AG08396 (cell line): ENCODE measurements at regions not wholly inside any gene's neighbourhood (a gene's known extent, or its start where the extent isn't known, plus 50 kb on each side); places are given as distances from the start of the nearest gene placed in this dataset.

ENCODE experiments used
- DNase-seq: peaks from one replicate; pipeline ENCODE4 v3.0.0; 2012; ENCODE audit warnings: low spot score, mixed read lengths

- DNase-seq = no peak
Measured at GRCh38 chr13:50071379-50071778, 56.1 kb downstream of the KCNRG start.

GRCh38 chr13:50072676-50073075, 57.4 kb downstream of the KCNRG start:
- no peak for DNase-seq

- no peak for DNase-seq
Measured at GRCh38 chr13:50073340-50073739, 58.1 kb downstream of the KCNRG start.

DNA sequence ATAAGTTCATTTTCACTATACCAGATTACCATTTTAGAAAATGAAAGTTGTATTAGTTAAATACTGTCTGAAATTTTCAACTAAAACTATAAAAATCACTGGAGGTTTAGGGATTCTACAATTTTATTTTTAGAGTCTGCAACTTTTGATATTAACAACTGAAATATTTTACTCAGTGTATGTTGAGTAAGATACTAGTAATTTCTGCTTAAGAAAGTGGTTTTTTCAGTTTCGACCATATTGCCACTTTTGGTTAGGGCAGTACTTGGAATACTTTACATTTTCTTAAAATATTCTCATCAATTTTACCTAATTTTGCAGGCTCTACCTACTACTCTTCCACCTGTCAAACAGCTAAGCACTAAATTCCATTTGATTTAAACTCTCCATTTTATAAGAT, 59.6 kb downstream of the KCNRG start:
- no peak for DNase-seq

- DNase-seq = no peak
Measured at GRCh38 chr13:50075619-50076097, 60.4 kb downstream of the KCNRG start.

DNA sequence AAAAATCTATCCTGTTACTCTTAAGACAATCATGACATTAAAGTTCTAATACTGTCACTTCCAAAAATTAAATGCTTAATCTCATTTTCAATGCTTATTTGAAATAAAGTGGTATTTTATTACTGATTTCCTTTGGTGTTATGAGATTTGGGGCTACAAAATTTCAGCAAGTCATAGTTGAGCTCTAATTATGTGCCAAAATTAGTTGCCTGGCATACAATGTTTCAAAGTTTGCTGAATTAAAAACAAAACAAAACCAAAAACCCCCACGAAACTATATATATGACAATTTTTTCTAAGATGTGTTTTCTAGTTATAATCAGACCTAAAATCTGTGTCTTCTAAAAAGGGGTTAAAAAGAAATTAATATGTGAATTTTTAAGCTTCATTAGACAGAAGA, 62.2 kb downstream of the KCNRG start:
- DNase-seq = no peak

DNA sequence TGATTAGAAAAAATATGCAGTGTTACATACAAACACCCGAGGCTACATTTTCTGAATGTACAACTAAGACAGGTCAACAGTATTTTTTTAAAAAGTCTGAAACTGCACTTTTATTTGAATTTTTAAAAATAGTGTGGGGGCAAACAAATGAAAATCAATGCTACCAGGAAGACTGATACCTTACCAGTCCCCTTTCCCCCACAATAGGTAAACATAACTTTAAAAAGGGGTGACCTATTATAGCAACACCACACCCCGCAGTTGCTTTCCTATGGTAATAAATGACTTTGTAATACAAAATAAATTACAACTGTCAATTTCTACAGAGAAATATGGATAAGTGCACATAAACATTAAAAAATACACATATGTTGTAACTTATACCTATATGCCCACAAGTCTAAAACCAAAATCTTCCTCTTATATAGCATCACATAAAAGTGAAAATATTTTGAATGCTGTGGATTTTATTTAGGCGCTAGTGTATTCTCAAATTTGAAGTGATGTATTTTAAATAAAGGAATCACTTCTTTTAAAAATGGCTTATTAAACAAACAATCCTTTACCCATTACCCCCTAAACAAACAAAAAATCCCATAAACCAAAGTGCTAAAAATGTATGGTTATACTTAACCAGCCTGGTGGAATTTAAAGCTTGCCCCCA, 63.1 kb downstream of the KCNRG start:
- DNase-seq = no peak

GRCh38 chr13:50078895-50079654, 63.8 kb downstream of the KCNRG start:
- no peak for DNase-seq

- DNase-seq = no peak
Measured at GRCh38 chr13:50079655-50080202, 64.5 kb downstream of the KCNRG start.

GRCh38 chr13:50080203-50080910, 65.1 kb downstream of the KCNRG start:
- DNase-seq = peak; percentile 26

DNA sequence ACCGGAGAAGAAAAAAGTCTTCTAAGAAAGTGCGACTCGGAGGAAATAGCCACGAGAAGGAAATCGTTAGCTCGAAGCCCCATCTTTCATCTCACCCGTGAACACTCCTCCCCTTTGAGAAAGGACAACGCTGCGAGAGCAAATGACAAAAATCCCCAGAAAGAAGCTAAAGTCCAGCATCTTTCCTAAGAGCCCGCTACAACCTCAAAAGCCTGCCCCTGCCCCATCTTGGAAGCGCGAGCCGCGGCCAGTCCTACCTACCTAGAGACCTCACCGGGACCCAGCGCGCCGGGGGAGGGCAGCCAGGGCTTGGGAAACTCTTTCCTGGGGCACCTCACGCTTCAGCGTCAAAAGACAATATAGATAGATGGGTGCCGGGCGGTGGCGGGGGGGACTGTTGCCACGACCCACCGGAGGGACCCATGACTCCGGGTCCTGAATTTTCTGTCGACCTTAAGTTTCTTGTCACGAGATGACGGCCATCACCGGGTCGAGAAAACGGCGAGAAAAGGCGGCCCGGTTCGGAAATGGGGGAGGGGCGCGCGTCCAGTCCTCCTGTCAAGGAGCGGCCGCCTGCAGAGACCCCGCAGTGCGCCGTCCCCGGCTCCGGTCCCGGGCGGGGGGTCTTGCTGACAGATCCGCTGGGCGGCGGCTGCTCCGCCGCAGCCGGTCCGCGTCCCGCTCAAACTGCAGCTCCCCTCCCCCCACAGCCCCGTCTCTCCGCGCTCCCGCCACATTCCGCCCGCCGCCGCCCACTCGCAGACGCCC, 65.9 kb downstream of the KCNRG start:
- peak; percentile 18 for DNase-seq

DNA sequence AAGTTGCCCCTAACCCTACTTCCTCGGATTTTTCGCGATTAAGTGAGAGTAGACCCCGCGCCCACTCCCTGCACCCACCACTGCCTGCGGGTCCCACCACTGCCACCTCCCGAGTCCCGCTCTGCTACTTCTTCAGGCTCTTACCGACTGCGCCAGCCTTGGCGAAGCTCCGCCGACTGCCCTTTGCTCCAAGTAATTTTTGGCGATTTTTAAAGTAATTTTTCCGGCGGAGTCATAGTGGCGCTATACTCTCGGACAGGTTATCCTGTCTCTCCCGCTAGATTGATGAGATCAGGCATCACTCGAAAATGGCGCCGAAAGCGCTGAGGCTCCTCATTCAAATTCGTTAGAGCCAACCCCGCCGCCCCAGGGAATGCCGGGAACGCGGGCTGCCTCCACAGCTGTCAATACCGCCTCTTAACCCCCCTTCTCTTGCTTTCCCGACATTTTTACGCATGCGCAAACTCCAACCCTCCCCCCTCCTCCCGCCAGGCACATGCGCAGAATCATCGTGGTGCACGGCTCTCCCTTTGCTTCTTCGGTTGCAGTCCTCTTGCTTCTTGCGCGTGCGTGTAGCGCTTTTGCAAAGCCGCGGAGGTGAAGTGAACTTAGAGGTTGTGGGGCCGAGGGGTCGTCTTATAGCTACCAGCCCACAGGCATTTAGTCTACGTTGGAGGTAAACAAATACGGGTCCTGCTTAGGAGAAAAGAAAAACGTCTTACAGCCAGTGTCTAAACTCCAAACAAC, 66.6 kb downstream of the KCNRG start:
- DNase-seq = peak; percentile 99

DNA sequence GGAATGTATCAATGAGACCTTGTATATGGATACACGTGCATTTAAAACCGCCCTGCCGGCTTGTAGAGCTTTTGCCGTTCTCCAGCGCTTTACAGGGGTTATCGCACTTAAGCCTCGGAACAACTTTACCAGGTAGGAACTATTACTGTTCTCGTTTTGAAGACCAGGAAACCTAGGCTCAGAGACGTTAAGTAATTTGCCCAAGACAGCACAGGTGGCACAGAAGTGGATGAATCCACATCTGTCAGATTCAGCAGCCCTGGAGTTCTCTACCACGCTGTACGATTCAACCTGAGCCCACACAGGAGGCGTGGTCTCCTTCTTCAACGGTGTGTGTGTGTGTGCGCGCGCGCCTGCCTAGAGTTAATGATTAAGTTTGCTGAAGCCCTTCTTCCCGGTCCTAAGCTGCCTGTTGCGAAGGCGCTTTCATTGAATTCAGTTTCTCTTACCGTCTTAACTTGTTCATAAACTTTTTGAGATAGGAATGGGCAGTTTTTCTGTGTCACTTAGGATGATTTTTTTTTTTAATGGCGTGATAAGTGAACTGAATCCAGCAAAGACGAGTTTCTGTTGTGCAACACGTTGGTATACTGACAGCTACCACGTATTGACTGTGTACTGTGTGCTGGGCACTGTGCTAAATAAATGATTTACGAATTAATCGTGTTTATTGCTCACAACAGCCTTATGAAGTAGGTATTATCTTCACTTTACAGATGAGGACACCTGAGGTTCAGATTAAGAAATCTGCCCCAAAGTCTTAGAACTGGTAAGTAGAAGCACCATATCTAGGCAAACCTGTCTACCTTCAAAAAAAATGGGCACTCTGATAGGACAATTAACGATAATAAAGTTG, 67.4 kb downstream of the KCNRG start:
- DNase-seq = peak; percentile 23

DNA sequence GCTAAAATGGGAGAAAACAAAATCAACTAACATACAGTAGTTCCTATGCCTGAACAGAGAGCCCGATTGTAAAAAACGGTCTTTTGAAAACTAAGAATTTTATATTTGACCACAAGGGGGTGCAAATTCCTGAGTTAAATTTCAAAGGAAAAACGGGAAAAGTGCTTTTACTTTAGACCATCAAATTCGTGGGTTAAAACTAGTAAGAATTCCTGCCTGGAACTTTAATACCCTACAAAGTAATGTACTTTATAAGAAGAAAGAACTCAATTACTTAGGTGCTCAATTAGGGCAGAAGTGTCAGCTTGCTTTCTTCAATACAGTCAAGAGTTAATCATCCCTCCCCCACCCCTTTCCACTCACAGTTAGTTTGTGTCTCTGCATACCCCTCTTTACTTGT, 69.8 kb downstream of the KCNRG start:
- DNase-seq = no peak

DNA sequence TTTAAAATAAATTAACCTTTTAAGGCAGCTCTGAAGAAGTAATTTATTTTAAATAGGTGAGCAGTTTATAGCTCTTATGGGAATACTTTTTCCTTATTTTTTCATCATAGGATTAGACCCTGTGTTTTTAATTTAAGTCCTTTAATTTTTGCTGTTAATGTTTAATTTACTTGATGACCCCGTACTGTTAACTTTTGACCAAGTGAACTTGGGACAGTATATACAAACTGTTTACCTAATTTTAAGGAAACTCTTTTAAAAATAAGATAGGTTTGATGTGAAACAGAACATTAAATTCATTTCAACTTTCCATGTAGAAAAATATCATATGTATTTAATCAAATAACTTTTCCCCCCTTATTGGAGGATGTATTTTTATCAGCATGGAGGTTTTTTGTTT, 74.4 kb downstream of the KCNRG start:
- DNase-seq = no peak

GRCh38 chr13:50090211-50090610, 75.0 kb downstream of the KCNRG start:
- DNase-seq = no peak

- DNase-seq = no peak
Measured at GRCh38 chr13:50094615-50095293, 79.5 kb downstream of the KCNRG start.

- DNase-seq = no peak
Measured at GRCh38 chr13:50098693-50099092, 83.4 kb downstream of the KCNRG start.

GRCh38 chr13:50099473-50099872, 84.2 kb downstream of the KCNRG start:
- DNase-seq = no peak

- DNase-seq = no peak
Measured at GRCh38 chr13:50101590-50101989, 86.3 kb downstream of the KCNRG start.
